ENCODE measurements at regions not wholly inside any gene's neighbourhood (a gene's known extent, or its start where the extent isn't known, plus 50 kb on each side); places are given as distances from the start of the nearest gene placed in this dataset.

- H3K4me3 ChIP-seq (ENCODE audit: low read depth, low read length): no peak overlapping the region
- no peak for TF ChIP-seq CTCF (IDR thresholded peaks at IDR 0.05; ENCODE audit: borderline replicate concordance, insufficient read depth, low read depth, low read length)
Observed at GRCh38 chr10:85151506-85151905, 823.1 kb downstream of the CCSER2 start.

GRCh38 chr10:85152496-85152895 is 824.1 kb downstream of the CCSER2 start:
- H3K4me3 ChIP-seq (ENCODE audit: low read depth, low read length): no peak overlapping the region
- TF ChIP-seq CTCF (IDR thresholded peaks at IDR 0.05; ENCODE audit: borderline replicate concordance, insufficient read depth, low read depth, low read length): no peak

GRCh38 chr10:85152911-85153310 is 824.5 kb downstream of the CCSER2 start:
- no peak for TF ChIP-seq CTCF (IDR thresholded peaks at IDR 0.05; ENCODE audit: borderline replicate concordance, insufficient read depth, low read depth, low read length)
- no peak overlapping the region for H3K4me3 ChIP-seq (ENCODE audit: low read depth, low read length)

- TF ChIP-seq CTCF (IDR thresholded peaks at IDR 0.05; ENCODE audit: borderline replicate concordance, insufficient read depth, low read depth, low read length): no peak
- H3K4me3 ChIP-seq (ENCODE audit: low read depth, low read length): no peak overlapping the region
Observed at GRCh38 chr10:85157206-85157605, 828.8 kb downstream of the CCSER2 start.

- no peak for TF ChIP-seq CTCF (IDR thresholded peaks at IDR 0.05; ENCODE audit: borderline replicate concordance, insufficient read depth, low read depth, low read length)
- H3K4me3 ChIP-seq (ENCODE audit: low read depth, low read length): no peak overlapping the region
Observed at GRCh38 chr10:85168243-85168642, 839.9 kb downstream of the CCSER2 start.

- no peak for TF ChIP-seq CTCF (IDR thresholded peaks at IDR 0.05; ENCODE audit: borderline replicate concordance, insufficient read depth, low read depth, low read length)
- no peak overlapping the region for H3K4me3 ChIP-seq (ENCODE audit: low read depth, low read length)
Observed at GRCh38 chr10:85170026-85170425, 841.6 kb downstream of the CCSER2 start.

GRCh38 chr10:85175635-85176034 is 847.2 kb downstream of the CCSER2 start:
- no peak for TF ChIP-seq CTCF (IDR thresholded peaks at IDR 0.05; ENCODE audit: borderline replicate concordance, insufficient read depth, low read depth, low read length)
- H3K4me3 ChIP-seq (ENCODE audit: low read depth, low read length): no peak overlapping the region
